ENCODE measurements at regions not wholly inside any gene's neighbourhood (a gene's known extent, or its start where the extent isn't known, plus 50 kb on each side); places are given as distances from the start of the nearest gene placed in this dataset.

DNA sequence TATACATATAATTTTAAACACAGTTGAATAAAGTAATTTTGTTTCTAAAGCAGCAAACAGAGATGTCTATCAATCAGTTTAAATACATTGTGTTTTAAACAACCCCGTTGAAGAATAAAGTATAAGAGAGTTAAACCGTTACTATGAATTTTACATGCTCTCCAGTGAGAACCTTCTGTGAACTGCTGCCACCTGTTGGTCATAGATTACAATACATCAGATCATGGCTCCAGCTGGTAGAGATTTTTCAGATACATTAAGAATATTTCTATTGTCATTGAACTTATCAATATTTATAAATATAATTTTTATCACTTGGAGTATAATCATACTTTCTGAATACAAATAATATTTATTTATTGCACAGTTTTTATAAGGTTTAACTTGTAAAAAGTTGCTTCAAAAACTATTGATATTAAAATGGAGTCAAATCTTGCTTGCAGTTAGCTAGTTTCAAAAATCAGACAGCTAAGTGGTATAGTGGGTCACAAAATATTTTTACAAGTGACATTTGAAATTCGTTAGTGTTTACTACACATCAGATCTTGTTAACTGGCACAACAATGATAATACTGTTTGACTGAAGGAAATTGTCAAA lies 561.2 kb upstream of the PHF14 start:
- no peak for ATAC-seq (ENCODE audit: low FRiP score)
- H3K4me3 ChIP-seq (ENCODE audit: low read length in 2 of 2), result no peak overlapping the region

DNA sequence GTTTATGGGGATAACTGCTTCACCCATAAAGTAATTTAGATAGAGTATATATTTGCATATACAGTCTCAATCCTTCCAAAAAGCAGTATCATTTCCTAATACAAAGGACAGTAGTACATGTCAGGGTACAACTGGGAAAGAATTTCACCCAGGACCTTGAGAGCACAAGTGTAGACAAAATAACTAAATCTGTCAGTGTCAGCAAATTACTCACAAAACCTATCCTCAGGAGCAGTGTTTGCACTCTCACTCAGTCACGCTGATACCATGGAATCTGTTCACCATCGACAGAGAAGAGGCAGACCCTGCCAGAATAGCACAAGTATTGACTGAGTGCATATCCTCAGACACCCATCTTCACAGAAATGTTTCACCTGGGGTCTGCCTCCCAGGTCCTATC lies 554.7 kb upstream of the PHF14 start:
- no peak for ATAC-seq (ENCODE audit: low FRiP score)

More for the DNA sequence above, 561.2 kb upstream of the PHF14 start:
- 1 to 3% methylated on average over 3 of the region's 3 CpGs for WGBS, 2 donors
- no peaks in the 10 kb centered on the region for H3K36me3 ChIP-seq (ENCODE audit: control insufficient read depth in 1 of 2, insufficient read depth in 2 of 2, low read length in 1 of 2)
- H3K9me3 ChIP-seq (ENCODE audit: control insufficient read depth, low read length), result no peaks in the 10 kb centered on the region
- H3K27ac ChIP-seq (ENCODE audit: low read depth in 1 of 2, low read length in 2 of 2), result no peak overlapping the region
- no peak for DNase-seq
- intact Hi-C loops (cut with DNase I), result no loop called here
- H3K4me1 ChIP-seq (ENCODE audit: control insufficient read depth in 1 of 2, insufficient read depth in 2 of 2, low read length in 2 of 2), result no peaks in the 10 kb centered on the region
- no peaks in the 10 kb centered on the region for H3K27me3 ChIP-seq (ENCODE audit: control insufficient read depth in 1 of 2, insufficient read depth in 2 of 2, low read length in 1 of 2)

DNA sequence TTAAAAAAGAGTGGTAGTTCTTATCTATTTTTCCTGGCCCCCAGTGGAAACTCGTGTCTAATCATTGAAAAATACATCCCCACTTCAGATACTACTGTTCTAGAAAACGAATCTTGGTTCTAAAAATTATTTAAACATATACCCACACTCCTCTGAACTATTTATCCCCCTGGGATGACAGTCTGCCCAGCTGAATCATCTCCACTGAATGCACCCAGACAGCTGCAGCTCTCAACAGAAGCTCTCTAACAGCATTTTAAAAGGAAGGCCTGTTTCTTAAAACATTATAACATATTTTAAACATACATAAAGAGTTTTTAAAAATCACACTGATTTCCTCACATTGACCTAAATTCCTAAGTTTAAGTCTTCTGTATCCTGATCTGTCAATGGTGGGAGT lies 544.6 kb upstream of the PHF14 start:
- WGBS, 2 donors, result 29 to 39% methylated on average over 2 of the region's 2 CpGs
- H3K4me3 ChIP-seq (ENCODE audit: low read length in 2 of 2), result no peak overlapping the region
- no peaks in the 10 kb centered on the region for H3K9me3 ChIP-seq (ENCODE audit: control insufficient read depth, low read length)
- ATAC-seq (ENCODE audit: low FRiP score), result no peak
- DNase-seq, result no peak
- no peaks in the 10 kb centered on the region for H3K4me1 ChIP-seq (ENCODE audit: control insufficient read depth in 1 of 2, insufficient read depth in 2 of 2, low read length in 2 of 2)
- no peak overlapping the region for H3K27ac ChIP-seq (ENCODE audit: low read depth in 1 of 2, low read length in 2 of 2)
- intact Hi-C loops (cut with DNase I), result no loop called here
- H3K36me3 ChIP-seq (ENCODE audit: control insufficient read depth in 1 of 2, insufficient read depth in 2 of 2, low read length in 1 of 2), result no peaks in the 10 kb centered on the region
- H3K27me3 ChIP-seq (ENCODE audit: control insufficient read depth in 1 of 2, insufficient read depth in 2 of 2, low read length in 1 of 2), result no peaks in the 10 kb centered on the region

More for the DNA sequence above, 554.7 kb upstream of the PHF14 start:
- H3K4me1 ChIP-seq (ENCODE audit: control insufficient read depth in 1 of 2, insufficient read depth in 2 of 2, low read length in 2 of 2), result no peaks in the 10 kb centered on the region
- H3K4me3 ChIP-seq (ENCODE audit: low read length in 2 of 2), result no peak overlapping the region
- no peaks in the 10 kb centered on the region for H3K36me3 ChIP-seq (ENCODE audit: control insufficient read depth in 1 of 2, insufficient read depth in 2 of 2, low read length in 1 of 2)
- no peak overlapping the region for H3K27ac ChIP-seq (ENCODE audit: low read depth in 1 of 2, low read length in 2 of 2)
- H3K9me3 ChIP-seq (ENCODE audit: control insufficient read depth, low read length), result no peaks in the 10 kb centered on the region
- no peak for DNase-seq
- intact Hi-C loops (cut with DNase I), result no loop called here
- no peaks in the 10 kb centered on the region for H3K27me3 ChIP-seq (ENCODE audit: control insufficient read depth in 1 of 2, insufficient read depth in 2 of 2, low read length in 1 of 2)
- 14 to 38% methylated on average over 2 of the region's 2 CpGs for WGBS, 2 donors

DNA sequence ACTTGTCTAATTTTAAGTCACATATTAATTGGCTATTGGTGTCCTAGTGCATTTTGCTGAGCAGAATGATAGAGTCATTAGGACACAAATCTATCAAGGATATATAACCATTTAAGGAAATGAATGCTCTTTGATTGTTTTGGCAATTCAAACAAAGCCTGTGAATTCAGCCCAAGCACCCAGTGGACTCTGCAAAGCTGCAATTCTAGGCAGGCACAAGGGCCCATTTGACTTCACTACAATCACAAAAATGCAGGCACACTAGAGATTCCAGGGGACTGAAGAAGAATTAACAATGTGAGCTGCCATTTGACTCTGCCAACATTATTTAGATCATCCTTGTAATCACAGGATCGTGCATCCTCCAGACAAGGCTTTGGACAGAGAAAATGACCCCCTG lies 544.2 kb upstream of the PHF14 start:
- intact Hi-C loops (cut with DNase I), result no loop called here
- no peaks in the 10 kb centered on the region for H3K9me3 ChIP-seq (ENCODE audit: control insufficient read depth, low read length)
- no peaks in the 10 kb centered on the region for H3K36me3 ChIP-seq (ENCODE audit: control insufficient read depth in 1 of 2, insufficient read depth in 2 of 2, low read length in 1 of 2)
- ATAC-seq (ENCODE audit: low FRiP score), result no peak
- WGBS, 2 donors, result 16 to 18% methylated on average over 1 of the region's 1 CpG
- no peak overlapping the region for H3K27ac ChIP-seq (ENCODE audit: low read depth in 1 of 2, low read length in 2 of 2)
- H3K4me1 ChIP-seq (ENCODE audit: control insufficient read depth in 1 of 2, insufficient read depth in 2 of 2, low read length in 2 of 2), result no peaks in the 10 kb centered on the region
- DNase-seq, result no peak
- H3K4me3 ChIP-seq (ENCODE audit: low read length in 2 of 2), result no peak overlapping the region
- H3K27me3 ChIP-seq (ENCODE audit: control insufficient read depth in 1 of 2, insufficient read depth in 2 of 2, low read length in 1 of 2), result no peaks in the 10 kb centered on the region

DNA sequence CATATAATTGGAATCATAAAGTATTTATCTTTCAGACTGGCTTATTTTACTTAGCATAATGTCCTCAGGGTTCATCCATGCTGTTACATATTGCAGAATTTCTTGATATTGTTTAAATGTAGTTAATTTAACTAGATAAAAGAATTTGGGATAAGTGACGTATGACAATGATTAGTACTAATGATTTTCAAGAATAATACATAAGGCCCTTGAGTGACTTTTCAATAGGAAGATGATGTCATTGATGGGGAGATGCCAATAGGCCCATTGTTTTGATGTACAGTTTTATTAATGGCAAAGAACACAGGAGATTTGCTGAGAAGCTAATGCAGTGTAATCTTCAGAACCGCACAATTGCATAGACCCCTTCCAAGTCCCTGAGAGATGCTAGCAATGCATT lies 537.4 kb upstream of the PHF14 start:
- Histone ChIP-seq H3K36me3 (ENCODE audit: control insufficient read depth in 1 of 2, insufficient read depth in 2 of 2, low read length in 1 of 2) (no peaks in the 10 kb centered on the region), H3K4me1 (ENCODE audit: control insufficient read depth in 1 of 2, insufficient read depth in 2 of 2, low read length in 2 of 2) (no peaks in the 10 kb centered on the region), H3K4me3 (ENCODE audit: low read length in 2 of 2) (no peak overlapping the region), H3K27ac (ENCODE audit: low read depth in 1 of 2, low read length in 2 of 2) (no peak overlapping the region), H3K9me3 (ENCODE audit: control insufficient read depth, low read length) (peaks cover 1% of the 10 kb centered on the region), H3K27me3 (ENCODE audit: control insufficient read depth in 1 of 2, insufficient read depth in 2 of 2, low read length in 1 of 2) (no peaks in the 10 kb centered on the region)
- no peak for DNase-seq
- WGBS, 2 donors, result 83 to 87% methylated on average over 2 of the region's 2 CpGs
- intact Hi-C loops (cut with DNase I), result no loop called here
- no peak for ATAC-seq (ENCODE audit: low FRiP score)

DNA sequence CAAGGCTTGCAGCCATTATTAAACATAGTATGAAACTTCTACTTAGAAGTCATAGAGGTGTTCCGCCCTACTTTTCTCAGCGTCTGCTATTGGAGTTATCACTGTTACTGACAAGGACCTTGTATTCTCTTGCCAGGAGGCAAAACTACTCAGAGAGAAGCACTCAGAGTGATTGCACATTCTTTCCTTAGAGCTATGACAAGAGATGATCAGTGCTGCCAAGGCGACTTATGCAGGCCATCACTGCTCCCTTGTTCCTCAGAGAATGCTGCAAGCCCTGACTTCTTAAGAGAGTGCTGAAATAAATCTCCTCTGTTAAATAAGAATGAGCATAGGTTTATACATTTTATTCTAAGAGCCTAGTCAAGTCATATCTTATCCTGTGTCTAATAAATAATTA lies 534.6 kb upstream of the PHF14 start:
- H3K36me3 ChIP-seq (ENCODE audit: control insufficient read depth in 1 of 2, insufficient read depth in 2 of 2, low read length in 1 of 2), result no peaks in the 10 kb centered on the region
- H3K4me1 ChIP-seq (ENCODE audit: control insufficient read depth in 1 of 2, insufficient read depth in 2 of 2, low read length in 2 of 2), result no peaks in the 10 kb centered on the region
- no peak overlapping the region for H3K27ac ChIP-seq (ENCODE audit: low read depth in 1 of 2, low read length in 2 of 2)
- ATAC-seq (ENCODE audit: low FRiP score) (no peak), DNase-seq (no peak)
- peaks cover 1% of the 10 kb centered on the region for H3K9me3 ChIP-seq (ENCODE audit: control insufficient read depth, low read length)
- no peaks in the 10 kb centered on the region for H3K27me3 ChIP-seq (ENCODE audit: control insufficient read depth in 1 of 2, insufficient read depth in 2 of 2, low read length in 1 of 2)
- WGBS, 2 donors, result 79% methylated on average over 3 of the region's 3 CpGs
- no peak overlapping the region for H3K4me3 ChIP-seq (ENCODE audit: low read length in 2 of 2)
- intact Hi-C loops (cut with DNase I), result no loop called here

DNA sequence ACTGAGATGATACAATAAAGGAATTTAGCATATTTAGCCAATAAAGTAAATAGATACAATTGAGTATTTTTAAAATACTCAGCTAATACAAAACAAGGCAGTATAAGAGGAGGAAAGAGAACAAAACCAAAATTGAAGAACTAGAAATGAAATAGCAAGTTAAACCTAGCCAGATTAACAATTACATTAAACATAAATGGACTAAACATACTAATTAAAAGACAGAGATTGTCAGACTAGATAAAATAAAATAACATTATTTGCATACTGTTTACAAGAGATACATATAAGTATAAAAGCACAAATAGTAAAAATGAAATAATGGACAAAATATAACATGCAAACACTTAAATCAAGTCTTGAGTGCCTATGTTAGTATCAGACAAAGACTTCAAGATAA lies 517.7 kb upstream of the PHF14 start:
- Histone ChIP-seq H3K9me3 (ENCODE audit: control insufficient read depth, low read length) (no peaks in the 10 kb centered on the region), H3K36me3 (ENCODE audit: control insufficient read depth in 1 of 2, insufficient read depth in 2 of 2, low read length in 1 of 2) (no peaks in the 10 kb centered on the region), H3K4me1 (ENCODE audit: control insufficient read depth in 1 of 2, insufficient read depth in 2 of 2, low read length in 2 of 2) (no peaks in the 10 kb centered on the region), H3K27me3 (ENCODE audit: control insufficient read depth in 1 of 2, insufficient read depth in 2 of 2, low read length in 1 of 2) (no peaks in the 10 kb centered on the region), H3K27ac (ENCODE audit: low read depth in 1 of 2, low read length in 2 of 2) (no peak overlapping the region), H3K4me3 (ENCODE audit: low read length in 2 of 2) (no peak overlapping the region)
- DNase-seq, result no peak
- no peak for ATAC-seq (ENCODE audit: low FRiP score)
- intact Hi-C loops (cut with DNase I), result no loop called here

DNA sequence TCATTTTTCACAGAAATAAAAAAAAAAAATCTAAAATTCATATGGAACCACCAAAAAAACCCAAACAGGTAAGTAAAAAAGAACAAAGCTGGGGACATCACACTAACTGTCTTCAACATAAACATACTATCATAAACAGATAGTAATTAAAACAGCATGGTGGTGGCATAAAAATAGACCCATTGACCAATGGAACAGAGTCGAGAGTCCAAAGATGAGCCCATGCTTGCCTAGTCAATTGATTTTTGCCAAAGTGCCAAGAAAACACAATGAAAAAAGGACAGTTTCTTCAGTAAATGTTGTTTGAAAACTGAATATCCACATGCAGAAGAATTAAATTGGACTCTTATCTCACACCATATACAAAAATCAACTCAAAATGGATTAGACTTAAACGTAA lies 513.2 kb upstream of the PHF14 start:
- H3K9me3 ChIP-seq (ENCODE audit: control insufficient read depth, low read length), result no peaks in the 10 kb centered on the region
- WGBS, 2 donors, result 80 to 82% methylated on average over 2 of the region's 2 CpGs
- H3K27ac ChIP-seq (ENCODE audit: low read depth in 1 of 2, low read length in 2 of 2), result no peak overlapping the region
- DNase-seq, result no peak
- H3K4me3 ChIP-seq (ENCODE audit: low read length in 2 of 2), result no peak overlapping the region
- ATAC-seq (ENCODE audit: low FRiP score), result no peak
- intact Hi-C loops (cut with DNase I), result no loop called here
- no peaks in the 10 kb centered on the region for H3K4me1 ChIP-seq (ENCODE audit: control insufficient read depth in 1 of 2, insufficient read depth in 2 of 2, low read length in 2 of 2)
- H3K27me3 ChIP-seq (ENCODE audit: control insufficient read depth in 1 of 2, insufficient read depth in 2 of 2, low read length in 1 of 2), result no peaks in the 10 kb centered on the region
- no peaks in the 10 kb centered on the region for H3K36me3 ChIP-seq (ENCODE audit: control insufficient read depth in 1 of 2, insufficient read depth in 2 of 2, low read length in 1 of 2)

DNA sequence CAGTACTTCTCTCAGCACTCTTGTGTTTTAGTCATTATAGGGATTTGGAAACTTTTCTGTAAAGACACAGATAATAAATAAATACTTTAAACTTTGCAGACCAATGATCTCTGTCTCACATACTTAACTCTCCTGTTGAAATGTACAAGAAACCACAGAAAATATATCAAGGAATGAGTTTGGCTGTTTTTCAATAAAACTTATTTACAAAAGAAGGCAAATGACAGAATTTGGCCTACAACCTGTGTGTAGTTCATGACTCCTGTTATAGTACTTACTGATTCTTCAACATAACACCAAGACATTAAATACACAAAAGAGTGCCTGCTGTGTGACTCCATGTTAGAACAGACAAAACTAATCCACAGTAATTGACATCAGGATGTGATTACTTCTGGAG lies 510.0 kb upstream of the PHF14 start:
- ATAC-seq (ENCODE audit: low FRiP score) (no peak), DNase-seq (no peak)
- Histone ChIP-seq H3K36me3 (ENCODE audit: control insufficient read depth in 1 of 2, insufficient read depth in 2 of 2, low read length in 1 of 2) (no peaks in the 10 kb centered on the region), H3K27me3 (ENCODE audit: control insufficient read depth in 1 of 2, insufficient read depth in 2 of 2, low read length in 1 of 2) (no peaks in the 10 kb centered on the region), H3K4me3 (ENCODE audit: low read length in 2 of 2) (no peak overlapping the region), H3K27ac (ENCODE audit: low read depth in 1 of 2, low read length in 2 of 2) (no peak overlapping the region), H3K9me3 (ENCODE audit: control insufficient read depth, low read length) (no peaks in the 10 kb centered on the region), H3K4me1 (ENCODE audit: control insufficient read depth in 1 of 2, insufficient read depth in 2 of 2, low read length in 2 of 2) (no peaks in the 10 kb centered on the region)
- intact Hi-C loops (cut with DNase I), result no loop called here

Data from aorta (tissue), 5 donors.